Ishikawa (cell line): ENCODE measurements at regions not wholly inside any gene's neighbourhood (a gene's known extent, or its start where the extent isn't known, plus 50 kb on each side); places are given as distances from the start of the nearest gene placed in this dataset.

Experiments used
- CEBPB ChIP-seq: IDR thresholded peaks from 2 replicates; pipeline ENCODE4 v1.6.1; 2012
- CREB1 ChIP-seq: IDR thresholded peaks from 2 replicates; pipeline ENCODE4 v1.6.1; 2012; ENCODE audit warnings: low read depth
- EGR1 ChIP-seq: IDR thresholded peaks from 2 replicates; pipeline ENCODE4 v1.6.1; 2012
- EP300 ChIP-seq: IDR thresholded peaks from 2 replicates; pipeline ENCODE4 v1.6.1; 2012; ENCODE audit warnings: borderline replicate concordance
- FOXM1 ChIP-seq: IDR thresholded peaks from 2 replicates; pipeline ENCODE4 v1.6.1; 2012; ENCODE audit warnings: low read depth, borderline replicate concordance
- NFIC ChIP-seq: IDR thresholded peaks from 2 replicates; pipeline ENCODE4 v1.6.1; 2012
- RAD21 ChIP-seq: IDR thresholded peaks from 2 replicates; pipeline ENCODE4 v1.6.1; 2012; ENCODE audit warnings: low read depth
- TAF1 ChIP-seq: IDR thresholded peaks from 2 replicates; pipeline ENCODE4 v1.6.1; 2012; ENCODE audit warnings: low read depth, mild to moderate bottlenecking
- TCF12 ChIP-seq: IDR thresholded peaks from 2 replicates; pipeline ENCODE4 v1.6.1; 2012; ENCODE audit warnings: low read depth
- TEAD4 ChIP-seq: IDR thresholded peaks from 2 replicates; pipeline ENCODE4 v1.6.1; 2012
- YY1 ChIP-seq: IDR thresholded peaks from 2 replicates; pipeline ENCODE4 v1.6.1; 2012; ENCODE audit warnings: low read depth
- ZBTB7A ChIP-seq: IDR thresholded peaks from 2 replicates; pipeline ENCODE4 v1.6.1; 2012; ENCODE audit warnings: low read depth
- TF ChIP-seq, protein P1 (sequence below): IDR thresholded peaks from 2 replicates; pipeline ENCODE4 v1.6.1; 2012
- TF ChIP-seq, protein P2 (sequence below): IDR thresholded peaks from 2 replicates; pipeline ENCODE4 v1.6.1; 2012; ENCODE audit warnings: low read depth, mild to moderate bottlenecking

DNA sequence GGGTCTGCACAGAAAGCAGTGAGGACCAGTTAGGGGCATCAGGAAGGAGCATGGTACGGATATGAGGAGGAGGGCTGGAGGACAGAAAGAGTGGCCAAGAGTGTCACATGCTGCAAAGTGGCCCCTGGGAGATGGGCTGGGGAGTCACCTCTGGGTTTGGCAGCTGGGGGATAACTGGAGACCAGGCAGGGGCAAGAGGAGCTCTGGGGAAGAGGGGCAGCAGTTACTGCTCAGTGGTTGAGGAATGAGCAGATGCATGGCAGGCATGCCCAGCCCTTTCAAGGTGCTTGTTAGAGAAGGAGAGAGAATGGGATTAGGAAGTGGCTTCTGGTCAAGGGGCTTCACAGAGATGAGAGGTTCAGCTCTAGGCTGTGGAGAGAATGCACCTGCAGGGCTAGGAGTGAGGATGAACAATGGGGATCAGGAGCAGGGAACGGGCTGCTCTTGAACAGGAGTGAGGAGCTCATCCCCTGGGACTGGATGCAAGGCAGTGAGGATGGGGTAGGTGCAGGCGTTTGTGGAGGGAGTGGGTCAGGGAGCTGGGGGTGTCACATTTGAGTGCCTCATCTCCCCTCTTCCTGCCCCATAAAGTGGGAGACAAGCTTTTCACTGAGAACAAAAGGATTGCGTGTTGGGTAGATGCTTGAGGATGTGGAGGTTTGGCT is 127.5 kb downstream of the PAPOLA start:
- no peak for TF ChIP-seq EGR1
- no peak for TF ChIP-seq EP300
- TF ChIP-seq, protein P1, sequence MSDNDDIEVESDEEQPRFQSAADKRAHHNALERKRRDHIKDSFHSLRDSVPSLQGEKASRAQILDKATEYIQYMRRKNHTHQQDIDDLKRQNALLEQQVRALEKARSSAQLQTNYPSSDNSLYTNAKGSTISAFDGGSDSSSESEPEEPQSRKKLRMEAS = no peak
- TF ChIP-seq TAF1 = no peak
- TF ChIP-seq ZBTB7A = no peak
- no peak for TF ChIP-seq YY1
- TF ChIP-seq CEBPB = no peak
- TF ChIP-seq, protein P2, sequence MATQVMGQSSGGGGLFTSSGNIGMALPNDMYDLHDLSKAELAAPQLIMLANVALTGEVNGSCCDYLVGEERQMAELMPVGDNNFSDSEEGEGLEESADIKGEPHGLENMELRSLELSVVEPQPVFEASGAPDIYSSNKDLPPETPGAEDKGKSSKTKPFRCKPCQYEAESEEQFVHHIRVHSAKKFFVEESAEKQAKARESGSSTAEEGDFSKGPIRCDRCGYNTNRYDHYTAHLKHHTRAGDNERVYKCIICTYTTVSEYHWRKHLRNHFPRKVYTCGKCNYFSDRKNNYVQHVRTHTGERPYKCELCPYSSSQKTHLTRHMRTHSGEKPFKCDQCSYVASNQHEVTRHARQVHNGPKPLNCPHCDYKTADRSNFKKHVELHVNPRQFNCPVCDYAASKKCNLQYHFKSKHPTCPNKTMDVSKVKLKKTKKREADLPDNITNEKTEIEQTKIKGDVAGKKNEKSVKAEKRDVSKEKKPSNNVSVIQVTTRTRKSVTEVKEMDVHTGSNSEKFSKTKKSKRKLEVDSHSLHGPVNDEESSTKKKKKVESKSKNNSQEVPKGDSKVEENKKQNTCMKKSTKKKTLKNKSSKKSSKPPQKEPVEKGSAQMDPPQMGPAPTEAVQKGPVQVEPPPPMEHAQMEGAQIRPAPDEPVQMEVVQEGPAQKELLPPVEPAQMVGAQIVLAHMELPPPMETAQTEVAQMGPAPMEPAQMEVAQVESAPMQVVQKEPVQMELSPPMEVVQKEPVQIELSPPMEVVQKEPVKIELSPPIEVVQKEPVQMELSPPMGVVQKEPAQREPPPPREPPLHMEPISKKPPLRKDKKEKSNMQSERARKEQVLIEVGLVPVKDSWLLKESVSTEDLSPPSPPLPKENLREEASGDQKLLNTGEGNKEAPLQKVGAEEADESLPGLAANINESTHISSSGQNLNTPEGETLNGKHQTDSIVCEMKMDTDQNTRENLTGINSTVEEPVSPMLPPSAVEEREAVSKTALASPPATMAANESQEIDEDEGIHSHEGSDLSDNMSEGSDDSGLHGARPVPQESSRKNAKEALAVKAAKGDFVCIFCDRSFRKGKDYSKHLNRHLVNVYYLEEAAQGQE = no peak
- TF ChIP-seq TCF12 = no peak
- no peak for TF ChIP-seq RAD21
- no peak for TF ChIP-seq TEAD4
- TF ChIP-seq NFIC = no peak
- no peak for TF ChIP-seq CREB1
- TF ChIP-seq FOXM1 = no peak
